H1 (cell line): ENCODE measurements at regions not wholly inside any gene's neighbourhood (a gene's known extent, or its start where the extent isn't known, plus 50 kb on each side); places are given as distances from the start of the nearest gene placed in this dataset.

Source experiments
- CTCF ChIA-PET: fragments of 300-600 bp; sonication (Branson Sonifier 250); formaldehyde crosslinking; loops from one replicate; lab custom pipeline; 2021; ENCODE audit not compliant: partially characterized antibody; lab: Charles Lee
- POLR2A ChIA-PET: fragments of 300-600 bp; sonication (Branson Sonifier 250); formaldehyde crosslinking; loops from one replicate; lab custom pipeline; 2021; ENCODE audit warnings: inconsistent platforms; ENCODE audit not compliant: partially characterized antibody; lab: Charles Lee
- DNase-seq, 2 experiments: peaks; one replicate each; pipeline versions ENCODE4 v3.0.0 to v3.0.0-alpha.2; 2010 to 2022; ENCODE audit warnings: low spot score in 2 of 2, low read depth in 1 of 2, mixed read lengths in 1 of 2
- FAIRE-seq: peaks from 2 replicates; lab custom pipeline; 2011; peaks lifted over from hg19 to GRCh38; lab: Jason Lieb, UNC
- H2AFZ ChIP-seq: 2 replicates; pipeline ENCODE4 v1.8.1; 2012; ENCODE audit warnings: low read length, inconsistent platforms
- H2AK5ac ChIP-seq: 2 replicates; pipeline ENCODE4 v1.6.1; 2013; ENCODE audit warnings: low read depth, low read length
- H2BK120ac ChIP-seq: replicated peaks from 2 replicates; pipeline ENCODE3; 2013; ENCODE audit warnings: low read depth, low read length, inconsistent platforms
- H2BK12ac ChIP-seq: 2 replicates; pipeline ENCODE4 v1.6.1; 2013; ENCODE audit warnings: low read depth, low read length
- H2BK15ac ChIP-seq: 2 replicates; pipeline ENCODE4 v1.6.1; 2013; ENCODE audit warnings: low read length
- H2BK20ac ChIP-seq: 2 replicates; pipeline ENCODE4 v1.6.1; 2013; ENCODE audit warnings: low read length
- H2BK5ac ChIP-seq: 2 replicates; pipeline ENCODE4 v1.6.1; 2013; ENCODE audit warnings: low read depth, low read length
- H3K14ac ChIP-seq: 2 replicates; pipeline ENCODE4 v1.6.1; 2013; ENCODE audit warnings: inconsistent platforms; ENCODE audit not compliant: insufficient read length
- H3K18ac ChIP-seq: 2 replicates; pipeline ENCODE4 v1.6.1; 2013; ENCODE audit warnings: low read length; ENCODE audit errors: extremely low read depth
- H3K23ac ChIP-seq: 2 replicates; pipeline ENCODE4 v1.6.1; 2013; ENCODE audit warnings: inconsistent platforms; ENCODE audit not compliant: insufficient read length
- H3K23me2 ChIP-seq: 2 replicates; pipeline ENCODE4 v1.6.1; 2013; ENCODE audit warnings: low read depth, low read length
- H3K27ac ChIP-seq: 2 replicates; pipeline ENCODE4 v1.6.1; 2011; ENCODE audit warnings: low read depth, low read length, inconsistent platforms
- H3K27me3 ChIP-seq, 4 experiments: replicated peaks in 1 of 4; 1 replicate in 1 of 4; 2 replicates in 3 of 4; pipeline versions ENCODE4 v1.6.1 to v1.8.1; 2011 to 2013; ENCODE audit warnings: low read length in 3 of 4, mild to moderate bottlenecking in 3 of 4, inconsistent platforms in 2 of 4, mixed read lengths in 2 of 4, moderate library complexity in 1 of 4; ENCODE audit not compliant: control insufficient read depth in 3 of 4, insufficient read depth in 3 of 4; ENCODE audit errors: extremely low read depth in 1 of 4
- H3K36me3 ChIP-seq, 4 experiments: 2 replicates each; pipeline versions ENCODE4 v1.6.1 to v1.8.1; 2011 to 2013; ENCODE audit warnings: mild to moderate bottlenecking in 4 of 4, low read length in 3 of 4, moderate library complexity in 2 of 4, control low read depth in 1 of 4, inconsistent platforms in 1 of 4; ENCODE audit not compliant: insufficient read depth in 4 of 4, control insufficient read depth in 2 of 4
- H3K4ac ChIP-seq: replicated peaks from 2 replicates; pipeline ENCODE3; 2013; ENCODE audit warnings: low read length, low read depth, mixed read lengths, inconsistent platforms; ENCODE audit not compliant: insufficient read length
- H3K4me1 ChIP-seq, 4 experiments: replicated peaks in 1 of 4; 1 replicate in 1 of 4; 2 replicates in 3 of 4; pipeline versions ENCODE4 v1.6.1 to v1.8.1; 2011 to 2013; ENCODE audit warnings: low read length in 3 of 4, inconsistent platforms in 2 of 4, mixed read lengths in 1 of 4; ENCODE audit not compliant: insufficient read depth in 4 of 4, control insufficient read depth in 3 of 4
- H3K4me2 ChIP-seq, 2 experiments: 2 replicates each; pipeline versions ENCODE4 v1.6.1 to v1.8.1; 2011 to 2013; ENCODE audit warnings: low read depth in 2 of 2, low read length in 2 of 2, control low read depth in 1 of 2, inconsistent platforms in 1 of 2, mild to moderate bottlenecking in 1 of 2; ENCODE audit not compliant: insufficient read depth in 1 of 2
- H3K4me3 ChIP-seq, 4 experiments: fragments of 200-600, 300-600 bp in 1 of 4; sonication (generic), shearing (Covaris generic), sonication (Bioruptor Twin) in 1 of 4; 2 replicates each; pipeline versions ENCODE4 v1.5.1 to v1.8.1; 2011 to 2016; ENCODE audit warnings: low read length in 4 of 4, low read depth in 3 of 4, control low read depth in 2 of 4, inconsistent platforms in 2 of 4, mild to moderate bottlenecking in 2 of 4, mixed read lengths in 1 of 4, moderate library complexity in 1 of 4; ENCODE audit not compliant: insufficient read depth in 2 of 4; ENCODE audit errors: extremely low read depth in 1 of 4
- H3K56ac ChIP-seq: replicated peaks from 2 replicates; pipeline ENCODE3; 2013; ENCODE audit warnings: low read depth, mild to moderate bottlenecking, mixed read lengths, low read length, inconsistent platforms; ENCODE audit not compliant: insufficient read length
- H3K79me1 ChIP-seq: 2 replicates; pipeline ENCODE4 v1.6.1; 2013; ENCODE audit warnings: low read depth, low read length, control low read depth
- H3K79me2 ChIP-seq, 2 experiments: 2 replicates each; pipeline versions ENCODE4 v1.6.1 to v1.8.1; 2012 to 2013; ENCODE audit warnings: low read length in 2 of 2, mild to moderate bottlenecking in 2 of 2, inconsistent platforms in 1 of 2; ENCODE audit not compliant: insufficient read depth in 2 of 2, control insufficient read depth in 1 of 2
- H3K9ac ChIP-seq, 4 experiments: replicated peaks in 1 of 4; 1 replicate in 1 of 4; 2 replicates in 3 of 4; pipeline versions ENCODE4 v1.6.1 to v1.8.1; 2011 to 2013; ENCODE audit warnings: low read depth in 3 of 4, low read length in 3 of 4, control low read depth in 2 of 4, mild to moderate bottlenecking in 2 of 4, moderate library complexity in 2 of 4, inconsistent platforms in 1 of 4; ENCODE audit errors: extremely low read depth in 1 of 4
- H3K9me3 ChIP-seq, 2 experiments: 2 replicates each; pipeline versions ENCODE4 v1.6.1 to v1.8.1; 2012 to 2013; ENCODE audit warnings: mild to moderate bottlenecking in 2 of 2, moderate library complexity in 2 of 2, control low read depth in 1 of 2, inconsistent platforms in 1 of 2, low read depth in 1 of 2, low read length in 1 of 2, mixed read lengths in 1 of 2; ENCODE audit not compliant: insufficient read depth in 2 of 2
- H4K20me1 ChIP-seq, 2 experiments: replicated peaks in 1 of 2; 2 replicates each; pipeline versions ENCODE3 to v1.8.1; 2011 to 2013; ENCODE audit warnings: inconsistent platforms in 2 of 2, low read length in 2 of 2, mild to moderate bottlenecking in 1 of 2; ENCODE audit not compliant: insufficient read depth in 2 of 2, control insufficient read depth in 1 of 2
- H4K5ac ChIP-seq: 2 replicates; pipeline ENCODE4 v1.6.1; 2013; ENCODE audit warnings: low read length, low read depth, mixed read lengths, inconsistent platforms; ENCODE audit not compliant: insufficient read length
- H4K8ac ChIP-seq: 2 replicates; pipeline ENCODE4 v1.8.0; 2013; ENCODE audit warnings: mild to moderate bottlenecking, moderate library complexity, low read length, inconsistent platforms; ENCODE audit not compliant: insufficient read depth; ENCODE audit errors: extremely low read depth
- H4K91ac ChIP-seq: replicated peaks from 2 replicates; pipeline ENCODE3; 2013; ENCODE audit warnings: low read length, mixed read lengths, inconsistent platforms; ENCODE audit not compliant: insufficient read length
- CBX5 ChIP-seq: fragments of 300-800, 300-1000 bp; sonication (generic); IDR thresholded peaks from 2 replicates; pipeline ENCODE4 v1.7.1; 2016; ENCODE audit warnings: antibody characterized with exemption, low read length, low read depth
- JUN ChIP-seq: IDR thresholded peaks from 2 replicates; pipeline ENCODE4 v1.6.1; 2011; ENCODE audit warnings: low read depth, mild to moderate bottlenecking, improper control_type of control experiment, low read length
- KDM4A ChIP-seq: IDR thresholded peaks from one replicate; pipeline ENCODE4 v1.7.1; 2012; ENCODE audit warnings: low read depth, mild to moderate bottlenecking, moderate library complexity, low read length, inconsistent platforms; ENCODE audit not compliant: severe bottlenecking
- NANOG ChIP-seq: IDR thresholded peaks from 2 replicates; pipeline ENCODE4 v1.6.1; 2011; ENCODE audit warnings: low read length, low read depth, mild to moderate bottlenecking, inconsistent platforms; ENCODE audit not compliant: insufficient read depth, poor library complexity, severe bottlenecking
- POLR2AphosphoS5 ChIP-seq: IDR thresholded peaks from 2 replicates; pipeline ENCODE4 v1.6.1; 2011; ENCODE audit warnings: low read depth, low read length
- POU5F1 ChIP-seq: IDR thresholded peaks from 2 replicates; pipeline ENCODE4 v1.6.1; 2011; ENCODE audit warnings: low read depth, mild to moderate bottlenecking, low read length, moderate library complexity
- TAF1 ChIP-seq: IDR thresholded peaks from 2 replicates; pipeline ENCODE4 v1.6.1; 2011; ENCODE audit warnings: mild to moderate bottlenecking, low read depth, low read length
- WGBS, 2 experiments: shearing (Covaris generic) in 1 of 2; methylation state at CpG; one replicate each; pipeline versions ENCODE4 v1.1.6 to v1.1.7; 2013 to 2015; ENCODE audit warnings: low lambda C conversion rate in 2 of 2, mixed read lengths in 2 of 2, inconsistent platforms in 1 of 2, low coverage in 1 of 2, missing lambda C conversion rate in 1 of 2; ENCODE audit not compliant: insufficient replicate concordance in 2 of 2, insufficient coverage in 1 of 2, insufficient read length in 1 of 2; ENCODE audit errors: extremely low coverage in 1 of 2, missing lambda C conversion rate in 1 of 2; 5-methylcytosine and 5-hydroxymethylcytosine counted together

DNA sequence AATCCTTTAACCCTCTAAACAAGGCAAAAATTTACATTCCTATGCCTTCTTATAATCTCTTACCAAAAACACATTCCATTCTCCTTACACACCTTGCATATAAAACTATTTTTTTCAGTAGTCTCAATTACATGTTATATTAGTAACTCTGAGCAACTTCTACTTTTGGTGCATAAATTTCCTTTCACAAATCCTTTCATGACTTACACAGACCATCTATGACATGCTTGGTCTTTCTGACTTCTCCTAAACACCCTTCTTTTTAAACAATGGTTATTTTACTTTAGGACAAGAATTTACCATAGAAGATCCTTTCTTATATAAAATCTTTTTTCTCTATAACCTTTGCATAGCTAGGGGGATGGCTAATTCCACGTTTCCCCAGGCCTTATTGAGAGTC, 208.0 kb upstream of the ARRDC3 start:
- H2BK20ac ChIP-seq: no peak overlapping the region
- H2BK12ac ChIP-seq: no peak overlapping the region
- ChIA-PET CTCF (no interaction called here), POLR2A (no interaction called here)
- H4K8ac ChIP-seq: no peak overlapping the region
- WGBS, 2 experiments: 74% methylated on average over 1 of the region's 1 CpG; no CpG with 5 or more reads in 1 of the 2 experiments
- no peak overlapping the region for H3K56ac ChIP-seq
- no peak overlapping the region for H2BK120ac ChIP-seq
- no peak overlapping the region for H3K27ac ChIP-seq
- H3K9me3 ChIP-seq: peaks cover 11 to 33% of the 10 kb centered on the region in 2 experiments
- DNase-seq (no peak), FAIRE-seq (no peak)
- no peak overlapping the region for H2BK5ac ChIP-seq
- no peaks in the 10 kb centered on the region for H3K79me1 ChIP-seq
- no peaks in the 10 kb centered on the region for H3K27me3 ChIP-seq
- no peak overlapping the region for H2AK5ac ChIP-seq
- no peaks in the 10 kb centered on the region for H3K4me1 ChIP-seq
- no peak overlapping the region for H3K23ac ChIP-seq
- TF ChIP-seq CBX5: 0 out of 2 replicates have a peak, but pooled peaks have one; percentile 42
- TF ChIP-seq TAF1: no peak
- no peak for TF ChIP-seq POLR2AphosphoS5
- no peak for TF ChIP-seq POU5F1
- no peak for TF ChIP-seq JUN
- TF ChIP-seq NANOG: no peak
- TF ChIP-seq KDM4A: no peak
- H3K23me2 ChIP-seq: no peaks in the 10 kb centered on the region
- H3K14ac ChIP-seq: no peak overlapping the region
- H3K18ac ChIP-seq: no peak overlapping the region
- H3K4ac ChIP-seq: no peak overlapping the region
- H2AFZ ChIP-seq: no peak overlapping the region
- H3K36me3 ChIP-seq: no peaks in the 10 kb centered on the region; a peak in 1 of 8 replicates
- no peaks in the 10 kb centered on the region for H3K79me2 ChIP-seq
- H2BK15ac ChIP-seq: no peak overlapping the region
- no peaks in the 10 kb centered on the region for H4K20me1 ChIP-seq
- no peak overlapping the region for H3K9ac ChIP-seq
- H3K4me2 ChIP-seq: no peak overlapping the region
- H3K4me3 ChIP-seq: no peak overlapping the region
- no peak overlapping the region for H4K91ac ChIP-seq
- no peak overlapping the region for H4K5ac ChIP-seq
